Head of caudate nucleus (tissue), 42 donors: ENCODE measurements at regions not wholly inside any gene's neighbourhood (a gene's known extent, or its start where the extent isn't known, plus 50 kb on each side); places are given as distances from the start of the nearest gene placed in this dataset.

Experiments
- DNase-seq, 42 donors: peaks; one replicate each; pipeline versions ENCODE4 v3.0.0 to v3.0.0-alpha.2; 2020 to 2021; ENCODE audit warnings: mixed read lengths in 7 of 42
- intact Hi-C: fragments of 100-400 bp; cut with DNase I; formaldehyde crosslinking; loops from one replicate; pipeline ENCODE4 v1.15.0; 2022

DNA sequence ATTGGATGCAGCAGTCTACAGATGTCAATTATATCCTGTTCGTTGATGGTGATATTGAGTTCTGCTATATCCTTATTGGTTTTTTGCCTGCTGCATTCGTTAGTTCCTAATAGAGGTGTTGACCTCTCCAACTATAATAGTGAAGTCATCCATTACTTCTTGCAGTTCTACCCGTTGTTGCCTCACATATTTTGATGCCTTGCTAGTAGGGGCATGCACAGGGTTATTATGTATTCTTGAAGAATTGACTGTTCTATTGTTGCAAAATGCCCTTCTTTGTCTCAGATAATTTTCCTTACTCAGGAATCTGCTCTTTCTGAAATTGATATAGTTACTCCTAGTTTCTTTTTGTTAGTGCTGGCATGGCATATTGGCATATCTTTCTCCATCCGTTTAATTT is 140.1 kb upstream of the INHBA start:
- DNase-seq: no peak
- intact Hi-C loops: no loop called here

DNA sequence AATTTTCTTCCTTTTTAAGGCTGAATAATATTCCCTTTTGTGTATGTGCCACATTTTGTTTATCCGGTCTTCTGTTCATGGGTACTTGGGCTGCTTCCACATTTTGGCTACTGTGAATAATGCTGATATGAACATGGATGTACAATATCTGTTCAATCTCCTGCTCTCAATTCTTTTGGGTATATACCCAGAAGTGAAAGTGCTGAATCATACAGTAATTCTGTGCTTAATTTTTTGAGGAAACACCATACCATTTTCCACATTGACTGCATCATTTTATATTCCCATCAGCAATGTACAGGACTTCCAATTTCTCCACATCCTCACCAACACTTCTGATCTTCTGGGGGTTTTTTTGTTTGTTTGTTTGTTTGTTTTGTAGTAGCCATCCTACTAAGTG is 135.0 kb upstream of the INHBA start:
- intact Hi-C loops: no loop called here
- DNase-seq: no peak

DNA sequence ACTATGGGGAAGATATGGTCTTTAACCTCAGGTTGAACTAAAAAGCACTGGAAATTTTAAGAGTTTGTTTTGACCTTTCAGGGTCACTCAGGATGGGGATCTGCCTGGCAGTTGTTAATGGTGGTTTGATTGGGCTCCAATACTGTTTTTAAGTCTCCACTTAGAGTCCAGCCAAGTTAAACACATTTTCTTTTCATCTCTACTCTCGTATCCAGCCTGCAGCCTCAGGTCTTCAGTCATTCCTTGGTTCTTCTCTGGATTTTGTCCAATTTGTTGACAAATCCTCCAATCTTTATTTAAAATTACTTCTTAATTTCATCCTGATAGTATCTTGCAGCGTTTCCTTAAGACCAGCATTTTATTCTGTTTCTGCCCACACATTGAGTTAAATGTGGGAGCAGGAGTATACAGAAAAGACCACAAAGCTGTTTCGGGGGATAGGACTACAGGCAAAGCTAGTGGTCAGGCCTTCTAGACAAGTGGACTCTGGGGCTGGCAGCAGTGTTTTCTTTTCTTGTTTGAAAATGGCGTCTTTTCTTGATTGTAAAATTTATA is 133.2 kb upstream of the INHBA start:
- intact Hi-C loops: no loop called here
- DNase-seq: no peak

DNA sequence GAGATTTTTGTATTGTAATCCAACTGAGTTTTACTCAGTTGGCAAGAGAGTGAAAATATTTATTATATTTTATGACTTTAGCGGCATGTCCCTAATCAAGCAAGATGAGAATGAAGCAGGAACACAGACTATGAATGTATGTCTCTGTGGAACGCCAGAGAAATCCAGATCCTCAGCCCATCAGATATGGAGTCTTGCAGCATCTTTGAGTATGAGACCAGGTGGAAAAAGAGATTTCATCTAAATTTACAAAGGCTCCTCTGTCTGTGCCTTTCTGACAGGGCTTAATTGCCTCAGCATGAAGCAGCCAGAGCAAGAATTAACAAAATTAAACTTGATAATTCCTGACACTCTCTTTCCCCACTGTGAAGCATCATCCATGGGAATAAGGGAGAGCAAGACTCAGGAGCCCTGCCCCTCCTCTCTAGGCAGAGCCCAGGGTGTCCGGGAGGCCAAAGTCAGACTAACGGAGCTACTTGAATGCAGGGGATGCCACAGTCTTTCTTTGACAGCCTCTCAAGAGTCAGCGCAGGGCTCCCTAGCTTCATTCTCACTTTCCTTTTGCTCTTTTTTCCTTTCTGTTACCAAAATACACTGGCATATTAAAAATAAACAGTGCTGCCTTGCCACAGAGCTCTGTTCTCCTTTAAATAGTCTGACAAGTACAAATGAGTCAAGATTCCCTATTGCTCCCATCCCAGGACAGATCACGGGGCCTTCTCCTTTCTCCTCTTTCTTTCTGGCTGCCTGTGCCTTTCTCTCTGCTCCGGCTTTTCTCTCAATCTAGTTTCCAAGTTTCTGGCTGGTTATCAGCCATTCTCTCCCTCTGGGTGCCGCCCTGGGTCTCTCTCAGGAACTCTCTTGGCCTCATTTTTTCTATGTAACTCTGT is 132.2 kb upstream of the INHBA start:
- intact Hi-C loops: no loop called here
- DNase-seq: no peak

DNA sequence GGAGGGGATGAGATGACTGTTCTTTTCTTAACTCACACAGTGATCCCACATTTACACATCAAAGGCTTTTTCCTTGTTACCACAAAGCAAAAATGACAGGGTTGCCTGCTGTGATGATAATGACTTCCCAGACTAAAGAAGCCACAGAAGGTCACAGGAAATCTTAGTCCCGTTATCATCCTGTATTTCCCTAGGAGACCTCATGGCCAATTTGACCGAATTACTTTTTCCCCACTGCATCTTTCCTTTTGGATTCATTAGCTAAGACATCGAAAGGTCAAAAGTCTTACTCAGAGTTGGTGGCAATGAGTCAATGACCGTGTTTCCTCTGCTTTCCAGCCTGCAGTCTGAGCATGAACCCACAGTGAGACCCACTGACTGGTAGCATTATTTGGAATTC is 130.1 kb upstream of the INHBA start:
- intact Hi-C loops: no loop called here
- no peak for DNase-seq

DNA sequence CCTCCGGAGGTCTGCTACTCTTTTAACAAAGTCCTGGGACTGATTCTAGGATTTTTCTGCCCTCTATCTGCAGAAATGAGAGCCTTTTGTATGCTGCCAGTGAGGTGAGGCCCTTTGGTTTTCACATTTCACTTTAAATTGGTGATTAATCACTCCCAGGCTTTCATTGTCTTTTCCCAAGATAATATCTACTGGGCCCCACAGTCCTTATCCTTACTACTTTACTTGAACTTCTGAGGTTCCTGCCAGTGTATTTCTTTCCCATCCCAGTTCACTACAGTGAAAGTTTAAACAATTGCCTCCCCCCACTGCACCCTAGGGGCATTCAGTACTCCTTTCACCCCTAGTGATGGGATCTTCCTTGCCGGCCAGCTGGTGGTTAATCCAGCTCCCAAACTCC is 127.4 kb upstream of the INHBA start:
- intact Hi-C loops: no loop called here
- no peak for DNase-seq

DNA sequence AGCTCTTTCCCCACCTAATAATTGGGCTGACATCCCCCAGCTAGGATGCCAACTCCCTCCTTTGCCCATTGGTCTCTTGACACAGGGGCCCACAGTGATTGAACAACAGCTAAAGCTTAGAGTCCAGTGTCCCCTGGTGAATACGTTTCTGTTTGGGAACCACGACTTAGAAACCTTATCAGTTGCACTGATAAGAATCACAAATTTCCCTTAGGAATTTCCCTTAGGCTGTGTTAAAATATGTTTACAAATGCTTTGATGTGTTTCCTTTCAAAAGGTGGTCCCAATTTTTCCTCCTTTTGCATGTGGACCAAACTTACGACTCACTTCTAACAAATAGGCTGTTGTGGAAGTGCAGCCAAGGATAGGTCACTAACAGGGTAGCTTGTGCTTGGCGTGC is 126.0 kb upstream of the INHBA start:
- DNase-seq: no peak
- intact Hi-C loops: no loop called here

DNA sequence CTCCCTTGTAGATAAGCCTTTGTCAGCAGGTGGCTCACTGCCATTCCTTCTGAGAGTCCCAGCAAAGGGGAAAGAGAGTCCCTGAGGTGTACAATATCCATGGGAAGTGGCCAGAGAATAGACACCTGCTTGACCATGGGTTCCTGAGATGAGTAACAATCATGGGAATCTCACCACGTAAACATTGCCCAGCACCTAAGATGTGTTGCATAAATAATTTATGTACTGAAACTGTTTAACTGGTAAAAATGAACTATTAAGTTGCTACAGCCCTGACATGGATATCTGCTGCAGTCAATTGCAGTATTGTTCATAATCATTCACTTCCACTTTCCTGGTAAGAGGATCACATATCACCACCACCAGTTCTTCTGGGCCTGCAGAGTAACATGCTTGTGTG is 123.8 kb upstream of the INHBA start:
- intact Hi-C loops: no loop called here
- no peak for DNase-seq

DNA sequence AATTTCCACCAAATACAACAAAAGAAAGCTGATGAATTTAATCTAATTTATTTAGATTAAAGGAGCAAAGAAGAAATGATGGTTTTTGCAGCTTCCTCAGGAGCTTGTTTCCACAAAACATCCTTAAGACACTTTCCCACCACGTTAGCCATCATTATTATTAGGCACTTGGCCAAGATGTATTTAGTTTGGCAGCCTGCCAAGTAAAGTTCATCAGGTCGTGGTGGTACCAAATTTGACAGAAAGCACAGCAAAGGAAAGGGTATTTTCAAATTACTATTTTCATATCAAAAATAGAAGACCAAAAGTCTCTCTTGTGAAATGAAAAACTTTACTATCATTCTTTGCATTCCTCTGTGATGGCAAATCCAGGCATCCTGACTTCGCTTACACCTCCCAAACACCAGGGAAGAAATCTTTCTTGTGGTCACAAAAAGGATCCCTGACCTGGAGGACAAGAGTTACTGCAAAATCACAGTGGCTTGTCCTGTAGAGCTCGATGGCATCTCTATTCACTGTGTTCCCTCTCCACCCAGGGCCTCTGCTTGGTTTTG is 123.1 kb upstream of the INHBA start:
- DNase-seq: no peak
- intact Hi-C loops: no loop called here

DNA sequence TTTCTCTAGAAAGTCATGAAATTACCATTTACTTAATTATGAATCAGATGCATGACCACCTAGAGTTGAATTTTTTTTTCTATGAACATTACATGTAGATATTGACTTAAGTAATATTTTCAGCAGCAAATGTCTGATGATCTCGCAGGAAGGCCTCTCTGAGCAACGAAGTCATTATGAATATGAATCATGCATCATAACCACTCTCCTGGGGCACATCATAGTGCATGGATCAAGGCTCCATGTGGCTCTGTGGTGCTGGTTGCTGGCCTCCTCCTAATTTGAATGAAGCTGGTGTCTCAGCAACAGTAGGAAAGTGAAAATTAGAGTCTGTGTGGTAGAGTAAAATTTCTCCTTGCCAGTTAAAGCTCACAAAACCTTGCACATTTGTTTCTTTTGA is 121.4 kb upstream of the INHBA start:
- intact Hi-C loops: no loop called here
- no peak for DNase-seq

DNA sequence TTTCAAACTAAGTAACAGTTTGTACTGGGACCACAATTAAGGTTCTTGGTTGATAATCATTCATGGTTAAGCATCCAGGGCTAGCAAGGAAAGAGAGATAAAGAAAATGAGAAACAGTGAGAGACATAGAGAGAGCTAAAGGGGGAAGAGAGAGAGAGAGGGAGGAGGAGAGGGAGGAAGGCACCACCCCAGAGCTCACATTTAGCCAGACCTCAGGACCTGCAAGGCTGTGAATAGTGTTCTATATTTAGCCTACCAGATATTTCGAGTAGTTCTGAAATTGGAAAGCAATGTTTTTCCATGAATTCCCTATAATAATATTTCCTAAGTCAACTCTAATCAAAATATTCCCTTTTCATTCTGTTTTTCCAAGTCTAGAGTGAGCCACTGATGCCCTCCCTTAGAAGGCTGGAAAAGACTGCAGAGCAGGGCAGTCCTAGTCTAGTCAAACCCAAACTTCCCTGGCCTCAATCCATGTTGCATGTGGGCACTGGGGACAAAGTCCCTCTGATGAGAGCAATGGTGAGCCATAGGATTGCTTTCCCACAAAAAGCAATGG is 119.4 kb upstream of the INHBA start:
- intact Hi-C loops: no loop called here
- no peak for DNase-seq

DNA sequence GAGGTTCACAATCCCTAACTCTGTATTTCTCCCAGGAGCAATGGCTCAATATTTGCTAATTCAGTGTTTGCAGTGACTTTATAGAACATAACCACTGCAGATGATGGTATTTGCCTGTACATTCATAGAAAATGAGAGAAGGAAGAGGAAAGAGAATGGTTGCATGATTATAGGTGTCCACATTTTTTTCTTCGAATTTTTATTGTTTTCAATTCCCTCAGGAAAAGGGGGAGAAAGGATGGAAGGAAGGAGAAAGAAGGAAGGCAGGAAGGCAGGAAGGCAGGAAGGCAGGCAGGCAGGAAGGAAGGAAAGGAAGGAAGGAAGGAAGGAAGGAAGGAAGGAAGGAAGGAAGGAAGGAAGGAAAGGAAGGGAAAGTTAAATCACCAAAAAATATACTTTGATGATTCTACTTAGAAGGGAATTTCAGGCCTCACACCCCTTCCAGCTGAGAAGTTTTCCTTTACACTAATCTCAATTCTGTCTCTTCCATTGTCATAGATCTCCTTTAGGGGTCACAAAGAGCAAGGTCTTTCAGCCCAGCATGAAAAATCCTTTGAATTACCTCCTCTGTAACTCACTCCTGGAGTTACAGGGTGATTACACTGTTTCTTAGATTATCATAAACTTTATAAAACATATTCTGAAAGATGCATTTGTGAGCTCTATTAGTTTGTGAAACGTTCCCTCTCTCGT is 118.8 kb upstream of the INHBA start:
- intact Hi-C loops: no loop called here

DNA sequence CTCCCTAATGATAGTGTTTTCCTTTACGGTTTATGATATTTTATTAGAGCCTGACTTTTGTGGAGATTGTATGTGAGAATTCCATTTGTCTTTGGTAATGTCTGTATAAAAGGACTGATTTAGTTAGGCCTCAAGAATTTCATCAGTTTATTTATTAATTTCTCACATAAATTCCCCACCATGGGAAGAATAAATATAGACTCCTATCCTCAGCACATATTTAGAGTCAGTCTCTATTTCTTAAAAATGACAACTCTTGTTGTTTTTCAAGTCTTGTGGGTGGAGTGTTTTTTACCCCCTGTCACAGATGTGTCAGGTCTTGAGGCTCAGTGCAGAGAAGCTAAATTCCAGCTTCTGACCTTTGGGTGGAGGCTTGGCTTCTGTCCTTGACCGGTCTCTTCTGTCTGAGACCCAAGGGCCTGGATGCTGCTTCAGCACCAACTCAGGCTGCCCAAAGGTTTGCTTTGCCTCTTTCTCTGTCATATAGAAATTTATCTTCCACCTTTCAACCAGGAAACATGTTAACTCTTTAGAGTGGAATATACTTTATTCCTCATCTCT is 117.3 kb upstream of the INHBA start:
- DNase-seq: no peak
- intact Hi-C loops: no loop called here

More for the DNA sequence above, 118.8 kb upstream of the INHBA start:
- no peak for DNase-seq

DNA sequence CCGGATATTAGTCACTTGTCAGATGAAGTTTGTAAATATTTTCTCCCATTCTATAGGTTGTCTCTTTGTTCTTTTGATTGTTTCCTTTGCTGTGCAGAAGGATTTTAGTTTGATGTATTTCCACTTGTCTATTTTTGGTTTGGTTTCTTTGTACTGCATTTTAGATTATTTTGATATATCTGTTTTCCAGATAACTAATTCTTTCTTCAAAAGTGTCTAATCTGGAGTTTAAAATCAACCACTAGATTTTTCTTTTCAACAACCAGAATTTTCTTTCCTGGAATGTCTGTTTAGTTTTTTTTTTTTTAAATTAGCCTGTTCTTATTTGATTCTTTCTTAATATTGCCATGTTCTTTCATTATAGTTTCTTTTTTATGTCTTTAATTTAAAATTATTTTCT is 116.8 kb upstream of the INHBA start:
- DNase-seq: no peak
- intact Hi-C loops: no loop called here

DNA sequence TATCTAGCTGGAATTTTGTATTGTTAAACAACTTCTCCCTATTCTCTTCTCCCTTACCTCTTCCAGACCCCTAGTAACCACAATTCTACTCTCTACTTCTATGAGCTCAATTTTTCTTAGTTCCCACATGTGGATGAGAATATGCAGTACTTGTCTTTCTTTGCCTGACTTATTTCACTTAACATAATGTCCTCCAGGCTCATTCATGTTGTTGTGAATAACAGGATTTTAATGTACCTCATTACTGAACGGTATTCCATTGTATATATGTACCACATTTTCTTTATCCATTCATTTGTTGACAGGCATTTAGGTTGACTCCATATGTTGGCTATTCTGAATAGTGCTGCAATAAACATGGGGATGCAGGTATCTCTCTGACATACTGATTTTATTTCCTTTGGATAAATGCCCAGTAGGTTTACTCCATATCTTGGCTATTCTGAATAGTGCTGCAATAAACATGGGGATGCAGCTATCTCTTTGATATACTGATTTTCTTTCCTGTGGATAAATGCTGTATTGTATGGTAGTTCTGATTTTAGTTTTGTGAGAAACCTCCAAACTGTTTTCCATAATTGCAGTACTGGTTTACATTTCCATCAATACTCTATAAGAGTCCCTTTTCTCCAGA is 116.0 kb upstream of the INHBA start:
- intact Hi-C loops: no loop called here
- no peak for DNase-seq

DNA sequence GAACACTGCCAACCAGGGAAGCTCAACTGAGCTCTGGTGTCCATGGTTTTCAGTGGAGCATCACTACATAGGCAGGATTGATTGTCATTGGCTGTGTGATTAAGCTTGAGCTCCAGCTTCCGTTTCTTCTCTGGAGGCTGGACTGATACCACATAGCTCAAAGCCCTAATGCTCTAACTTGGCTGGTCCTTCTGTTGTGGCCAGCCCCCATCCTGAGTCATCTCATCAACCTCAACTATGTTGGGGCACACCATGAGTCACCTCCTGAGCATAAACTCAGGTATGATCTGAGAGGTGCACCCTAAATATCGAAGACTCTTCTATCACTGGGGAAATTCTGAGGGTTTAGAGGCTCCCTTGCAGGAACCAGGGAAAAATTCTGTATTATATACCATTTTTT is 114.5 kb upstream of the INHBA start:
- DNase-seq: no peak
- intact Hi-C loops: no loop called here

DNA sequence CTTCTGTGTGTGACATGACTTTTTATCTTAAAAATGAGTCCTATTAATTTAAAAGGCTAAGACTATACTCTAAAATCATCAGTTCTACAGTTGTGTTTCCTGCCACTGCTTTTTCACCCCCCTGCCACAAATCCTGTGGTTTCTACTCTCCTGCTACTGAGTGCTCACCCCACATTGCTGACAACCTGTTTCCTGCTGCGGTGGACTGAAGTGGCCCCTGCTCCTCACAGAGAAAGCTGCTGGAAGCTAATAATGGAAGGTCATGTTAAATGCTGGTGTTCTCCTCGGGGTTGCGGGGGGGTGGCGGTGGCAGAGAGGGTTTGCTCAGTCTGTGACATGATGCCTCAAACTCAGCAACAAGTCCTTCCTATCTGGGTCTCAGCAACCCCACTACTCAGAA is 113.2 kb upstream of the INHBA start:
- intact Hi-C loops: no loop called here
- peak in 8 of 42 donors; percentile 5 to 24 (median 11) for DNase-seq

DNA sequence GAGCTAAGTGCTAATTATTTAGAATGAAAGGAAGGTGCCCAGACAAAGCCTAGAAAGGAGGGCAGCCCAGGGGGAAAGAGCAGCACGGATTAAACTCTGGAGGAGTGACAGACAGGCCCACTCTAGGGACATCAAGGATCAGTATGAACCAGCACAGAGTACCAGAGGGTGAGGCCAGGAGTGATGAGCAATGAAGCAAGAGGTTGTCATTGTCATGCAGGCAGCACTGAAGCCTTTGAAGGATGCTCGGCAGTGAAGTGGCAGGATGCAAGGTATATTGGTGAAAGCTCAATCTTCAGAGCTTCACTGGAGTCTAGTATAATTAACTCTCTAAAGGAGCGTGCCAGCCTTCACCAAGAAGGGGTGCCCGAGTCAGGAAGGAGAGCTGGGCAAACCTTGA is 112.0 kb upstream of the INHBA start:
- intact Hi-C loops: no loop called here

DNA sequence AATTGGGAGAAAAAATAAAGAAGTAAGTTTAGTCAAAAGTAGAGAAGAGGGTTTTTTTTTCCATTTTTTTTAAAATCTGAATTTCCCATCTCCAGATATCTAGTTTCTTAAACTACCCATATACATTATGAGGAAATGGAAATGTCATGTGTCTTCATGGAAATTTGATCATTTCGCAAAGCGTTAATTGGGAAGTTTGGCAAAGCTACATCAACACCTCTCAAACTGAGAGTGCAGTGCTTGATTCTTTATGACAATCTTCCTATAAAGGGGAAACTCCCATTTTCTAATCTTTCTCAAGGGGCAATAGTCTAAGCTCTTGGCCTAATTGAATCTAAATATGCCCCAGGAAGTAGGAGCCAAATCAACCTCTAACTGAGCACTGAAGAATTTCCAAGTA is 110.4 kb upstream of the INHBA start:
- DNase-seq: no peak
- intact Hi-C loops: no loop called here

More for the DNA sequence above, 112.0 kb upstream of the INHBA start:
- no peak for DNase-seq
